OCI-LY1 (cell line): ENCODE measurements at regions not wholly inside any gene's neighbourhood (a gene's known extent, or its start where the extent isn't known, plus 50 kb on each side); places are given as distances from the start of the nearest gene placed in this dataset.

Experiments used
- EZH2 ChIP-seq: fragments of 200-600 bp; sonication (generic), shearing (Covaris generic); IDR thresholded peaks from 2 replicates; pipeline ENCODE4 v1.8.0; 2017; ENCODE audit warnings: borderline replicate concordance, mixed run types, mild to moderate bottlenecking, antibody characterized with exemption, low read length, moderate library complexity, mixed read lengths
- TF ChIP-seq, protein P1 (sequence below): fragments of 200-600 bp; sonication (generic), shearing (Covaris generic); IDR thresholded peaks from 2 replicates; pipeline ENCODE4 v1.5.1; 2017; ENCODE audit warnings: mild to moderate bottlenecking, antibody characterized with exemption, low read length, moderate library complexity, mixed read lengths

DNA sequence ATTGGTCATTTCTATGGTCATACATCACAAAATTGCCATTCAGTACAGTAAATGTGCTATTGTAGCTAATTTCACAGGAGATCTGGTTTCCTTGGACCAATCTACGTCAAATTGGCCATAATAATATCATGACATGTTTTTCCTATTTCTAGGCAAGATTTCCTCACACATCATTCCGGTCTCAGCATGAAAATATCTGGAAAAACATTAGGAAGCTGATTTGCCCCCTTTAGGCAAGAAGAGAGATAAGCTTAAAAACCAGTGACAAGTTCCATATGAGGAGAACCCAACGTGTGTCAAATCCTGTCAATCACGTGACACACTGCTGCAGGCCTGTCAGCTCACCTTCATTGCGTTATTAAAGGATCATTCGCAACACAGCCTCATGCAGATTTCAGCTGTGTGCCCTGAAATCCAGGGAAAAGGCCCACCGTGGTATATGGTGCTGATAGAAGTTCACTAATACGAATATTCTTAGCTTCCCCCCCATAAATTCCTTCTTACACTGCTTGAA lies 153.3 kb downstream of the ST8SIA4 start:
- TF ChIP-seq, protein P1, sequence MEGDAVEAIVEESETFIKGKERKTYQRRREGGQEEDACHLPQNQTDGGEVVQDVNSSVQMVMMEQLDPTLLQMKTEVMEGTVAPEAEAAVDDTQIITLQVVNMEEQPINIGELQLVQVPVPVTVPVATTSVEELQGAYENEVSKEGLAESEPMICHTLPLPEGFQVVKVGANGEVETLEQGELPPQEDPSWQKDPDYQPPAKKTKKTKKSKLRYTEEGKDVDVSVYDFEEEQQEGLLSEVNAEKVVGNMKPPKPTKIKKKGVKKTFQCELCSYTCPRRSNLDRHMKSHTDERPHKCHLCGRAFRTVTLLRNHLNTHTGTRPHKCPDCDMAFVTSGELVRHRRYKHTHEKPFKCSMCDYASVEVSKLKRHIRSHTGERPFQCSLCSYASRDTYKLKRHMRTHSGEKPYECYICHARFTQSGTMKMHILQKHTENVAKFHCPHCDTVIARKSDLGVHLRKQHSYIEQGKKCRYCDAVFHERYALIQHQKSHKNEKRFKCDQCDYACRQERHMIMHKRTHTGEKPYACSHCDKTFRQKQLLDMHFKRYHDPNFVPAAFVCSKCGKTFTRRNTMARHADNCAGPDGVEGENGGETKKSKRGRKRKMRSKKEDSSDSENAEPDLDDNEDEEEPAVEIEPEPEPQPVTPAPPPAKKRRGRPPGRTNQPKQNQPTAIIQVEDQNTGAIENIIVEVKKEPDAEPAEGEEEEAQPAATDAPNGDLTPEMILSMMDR, result no peak
- TF ChIP-seq EZH2, result no peak
